Left ventricle myocardium superior (tissue), 1 donor: ENCODE measurements at regions not wholly inside any gene's neighbourhood (a gene's known extent, or its start where the extent isn't known, plus 50 kb on each side); places are given as distances from the start of the nearest gene placed in this dataset.

Source experiments
- ATAC-seq: fragments of 200-7000 bp; cut with Tn5 transposase; one replicate; pipeline ENCODE4 v1.9.1; 2020; ENCODE audit warnings: mild to moderate bottlenecking, moderate library complexity
- DNase-seq: peaks from one replicate; pipeline ENCODE4 v3.0.0-alpha.2; 2020
- intact Hi-C: fragments of 100-400 bp; cut with micrococcal nuclease; formaldehyde crosslinking; loops from one replicate; pipeline ENCODE4 v1.11.0; 2022
- donor health status: DM: no; HTN: yes; CAD: no; lungs with severe emphysema.

GRCh38 chr7:125747966-125748365, 818.3 kb upstream of the POT1 start:
- no peak for ATAC-seq
- intact Hi-C loops = no loop called here
- no peak for DNase-seq

GRCh38 chr7:125746510-125746909, 816.9 kb upstream of the POT1 start:
- ATAC-seq = no peak
- DNase-seq = no peak
- intact Hi-C loops = no loop called here

GRCh38 chr7:125727215-125727614, 797.6 kb upstream of the POT1 start:
- ATAC-seq = no peak
- intact Hi-C loops = no loop called here
- DNase-seq = no peak

- no peak for ATAC-seq
- DNase-seq = no peak
- intact Hi-C loops = no loop called here
Observed at GRCh38 chr7:125695626-125696025, 766.0 kb upstream of the POT1 start.

- ATAC-seq (no peak), DNase-seq (no peak)
- intact Hi-C loops = no loop called here
Observed at GRCh38 chr7:125683156-125683555, 753.5 kb upstream of the POT1 start.

- intact Hi-C loops = no loop called here
- ATAC-seq (no peak), DNase-seq (no peak)
Observed at GRCh38 chr7:125681508-125681907, 751.9 kb upstream of the POT1 start.

GRCh38 chr7:125678771-125679170, 749.1 kb upstream of the POT1 start:
- DNase-seq = no peak
- intact Hi-C loops = no loop called here
- no peak for ATAC-seq

- intact Hi-C loops = no loop called here
- ATAC-seq = no peak
Observed at GRCh38 chr7:125675640-125676039, 746.0 kb upstream of the POT1 start.

GRCh38 chr7:125675169-125675568, 745.5 kb upstream of the POT1 start:
- intact Hi-C loops = no loop called here
- DNase-seq = no peak
- no peak for ATAC-seq

More at GRCh38 chr7:125675640-125676039, 746.0 kb upstream of the POT1 start:
- DNase-seq = no peak

- no peak for ATAC-seq
- intact Hi-C loops = no loop called here
- no peak for DNase-seq
Observed at GRCh38 chr7:125670926-125671572, 741.4 kb upstream of the POT1 start.

- DNase-seq = no peak
- intact Hi-C loops = loop anchor here (10.0 kb wide), 1 partner anchor 604 kb away; no protein-coding TSS in a partner anchor
- no peak for ATAC-seq
Observed at GRCh38 chr7:125668321-125668993, 738.8 kb upstream of the POT1 start.

- intact Hi-C loops = loop anchor here (10.0 kb wide), 1 partner anchor 600 kb away; no protein-coding TSS in a partner anchor
- no peak for ATAC-seq
- no peak for DNase-seq
Observed at GRCh38 chr7:125664625-125665024, 735.0 kb upstream of the POT1 start.

GRCh38 chr7:125663961-125664360, 734.3 kb upstream of the POT1 start:
- ATAC-seq (no peak), DNase-seq (no peak)
- intact Hi-C loops = loop anchor here (10.0 kb wide), 1 partner anchor 599 kb away; no protein-coding TSS in a partner anchor

GRCh38 chr7:125661677-125662076, 732.1 kb upstream of the POT1 start:
- no peak for DNase-seq
- intact Hi-C loops = loop anchor here (10.0 kb wide), 1 partner anchor 597 kb away; no protein-coding TSS in a partner anchor
- ATAC-seq = no peak

GRCh38 chr7:125661006-125661405, 731.4 kb upstream of the POT1 start:
- no peak for ATAC-seq
- no peak for DNase-seq
- intact Hi-C loops = loop anchor here (10.0 kb wide), 1 partner anchor 596 kb away; no protein-coding TSS in a partner anchor

- no peak for DNase-seq
- intact Hi-C loops = no loop called here
- ATAC-seq = no peak
Observed at GRCh38 chr7:125654076-125654475, 724.5 kb upstream of the POT1 start.

- ATAC-seq (no peak), DNase-seq (no peak)
- intact Hi-C loops = no loop called here
Observed at GRCh38 chr7:125651823-125652528, 722.4 kb upstream of the POT1 start.

- ATAC-seq (no peak), DNase-seq (no peak)
- intact Hi-C loops = no loop called here
Observed at GRCh38 chr7:125648543-125648942, 718.9 kb upstream of the POT1 start.

- intact Hi-C loops = no loop called here
- ATAC-seq (no peak), DNase-seq (no peak)
Observed at GRCh38 chr7:125645770-125646169, 716.1 kb upstream of the POT1 start.

GRCh38 chr7:125644109-125644508, 714.5 kb upstream of the POT1 start:
- ATAC-seq = no peak
- intact Hi-C loops = no loop called here
- no peak for DNase-seq
